Mucosa of rectum (tissue), 2 donors: ENCODE measurements at regions not wholly inside any gene's neighbourhood (a gene's known extent, or its start where the extent isn't known, plus 50 kb on each side); places are given as distances from the start of the nearest gene placed in this dataset.
"Not testable (repeated sequence)": the region's sequence is repeated elsewhere in the genome, so short reads cannot be mapped to it uniquely, and the experiment has no call there.

Experiments used
- H3K27ac ChIP-seq, 2 donors: one replicate each; pipeline ENCODE4 v1.7.0; 2013; ENCODE audit warnings: inconsistent platforms in 2 of 2, low read depth in 2 of 2, low read length in 2 of 2
- H3K27me3 ChIP-seq, 2 donors: one replicate each; pipeline ENCODE4 v1.7.0; 2013; ENCODE audit warnings: low read length in 2 of 2; ENCODE audit not compliant: control insufficient read depth in 2 of 2, insufficient read depth in 2 of 2
- H3K36me3 ChIP-seq, 2 donors: one replicate each; pipeline ENCODE4 v1.7.0; 2013; ENCODE audit warnings: low read length in 2 of 2; ENCODE audit not compliant: control insufficient read depth in 2 of 2, insufficient read depth in 2 of 2
- H3K4me1 ChIP-seq, 2 donors: one replicate each; pipeline ENCODE4 v1.7.0; 2013; ENCODE audit warnings: low read length in 2 of 2, mild to moderate bottlenecking in 1 of 2; ENCODE audit not compliant: control insufficient read depth in 2 of 2, insufficient read depth in 2 of 2
- H3K4me3 ChIP-seq, 2 donors: one replicate each; pipeline ENCODE4 v1.7.0; 2013; ENCODE audit warnings: low read length in 2 of 2
- H3K9ac ChIP-seq, 2 donors: one replicate each; pipeline ENCODE4 v1.7.0; 2013; ENCODE audit warnings: low read length in 2 of 2, low read depth in 1 of 2, mild to moderate bottlenecking in 1 of 2
- H3K9me3 ChIP-seq, 2 donors: one replicate each; pipeline ENCODE4 v1.7.0; 2013; ENCODE audit warnings: low read length in 2 of 2; ENCODE audit not compliant: control insufficient read depth in 2 of 2
- donor health status: healthy.
- donor health status: Normal muscosa, but diverticular disease.

DNA sequence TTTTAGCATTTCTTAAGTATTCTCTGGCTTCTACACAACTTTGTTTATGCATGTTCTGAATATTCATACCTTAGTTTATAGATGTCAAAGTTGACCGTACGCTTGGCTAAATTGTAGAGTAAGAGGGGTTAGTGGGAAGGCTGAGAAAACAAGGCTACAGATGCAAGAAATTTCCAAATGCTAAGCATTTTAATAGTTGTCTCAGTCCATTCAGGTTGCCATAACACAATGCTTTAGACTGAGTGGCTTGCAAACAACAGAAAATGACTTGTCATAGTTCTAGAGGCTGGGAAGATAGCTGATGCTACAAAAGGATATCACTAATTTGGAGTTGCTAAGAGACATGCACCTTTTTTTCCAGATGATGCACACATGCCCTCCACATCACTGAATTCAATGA, 53.0 kb upstream of the C1QTNF3 start:
- not testable (repeated sequence) for H3K4me3 ChIP-seq, H3K4me1 ChIP-seq, H3K27me3 ChIP-seq, H3K36me3 ChIP-seq, H3K9me3 ChIP-seq, H3K27ac ChIP-seq, H3K9ac ChIP-seq

DNA sequence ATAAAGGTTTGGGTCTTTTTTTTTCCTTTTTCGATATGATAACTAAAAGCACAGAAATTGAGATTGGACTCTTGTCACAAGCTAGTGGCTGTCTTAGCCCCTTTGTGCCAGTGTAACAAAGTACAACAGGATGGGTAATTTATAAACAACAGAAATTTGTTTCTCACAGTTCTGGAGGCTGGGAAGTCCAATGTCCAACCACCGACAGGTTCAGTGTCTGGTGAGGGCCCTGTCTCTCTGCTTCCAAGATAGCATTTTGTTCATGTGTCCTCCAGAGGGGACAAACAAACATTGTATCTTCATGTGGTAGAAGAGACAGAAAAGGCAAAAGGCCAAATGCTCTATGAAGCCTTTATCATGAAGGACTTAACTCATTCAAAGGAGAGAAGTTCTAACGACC, 56.9 kb upstream of the C1QTNF3 start:
- not testable (repeated sequence) for H3K4me3 ChIP-seq, H3K4me1 ChIP-seq, H3K27me3 ChIP-seq, H3K27ac ChIP-seq, H3K9ac ChIP-seq, H3K36me3 ChIP-seq, H3K9me3 ChIP-seq

DNA sequence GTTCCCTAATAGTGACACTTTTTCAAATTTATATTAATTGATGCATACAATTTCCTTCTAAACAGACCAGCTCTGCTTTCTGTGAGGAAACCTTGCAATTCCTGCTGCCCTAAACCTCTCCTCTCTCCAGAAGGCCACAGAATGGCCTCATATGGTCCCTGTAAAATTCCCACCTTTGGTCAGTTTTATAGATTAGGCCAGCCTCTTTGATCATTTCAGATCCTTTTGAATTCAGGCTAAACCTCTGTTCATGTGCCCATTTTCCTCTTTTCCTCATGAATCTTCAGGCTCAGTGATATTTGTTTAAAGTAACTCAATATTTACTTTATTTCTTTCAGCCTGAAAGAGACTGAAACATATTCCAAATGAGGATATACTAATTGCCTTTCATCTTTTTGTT, 58.6 kb upstream of the C1QTNF3 start:
- not testable (repeated sequence) for H3K9me3 ChIP-seq, H3K27me3 ChIP-seq, H3K27ac ChIP-seq, H3K9ac ChIP-seq, H3K36me3 ChIP-seq, H3K4me3 ChIP-seq, H3K4me1 ChIP-seq

GRCh38 chr5:34108897-34109296, 65.9 kb upstream of the C1QTNF3 start:
- not testable (repeated sequence) for H3K27ac ChIP-seq, H3K9me3 ChIP-seq, H3K9ac ChIP-seq, H3K4me1 ChIP-seq, H3K4me3 ChIP-seq, H3K27me3 ChIP-seq, H3K36me3 ChIP-seq

GRCh38 chr5:34124280-34124679, 81.3 kb upstream of the C1QTNF3 start:
- not testable (repeated sequence) for H3K9ac ChIP-seq

DNA sequence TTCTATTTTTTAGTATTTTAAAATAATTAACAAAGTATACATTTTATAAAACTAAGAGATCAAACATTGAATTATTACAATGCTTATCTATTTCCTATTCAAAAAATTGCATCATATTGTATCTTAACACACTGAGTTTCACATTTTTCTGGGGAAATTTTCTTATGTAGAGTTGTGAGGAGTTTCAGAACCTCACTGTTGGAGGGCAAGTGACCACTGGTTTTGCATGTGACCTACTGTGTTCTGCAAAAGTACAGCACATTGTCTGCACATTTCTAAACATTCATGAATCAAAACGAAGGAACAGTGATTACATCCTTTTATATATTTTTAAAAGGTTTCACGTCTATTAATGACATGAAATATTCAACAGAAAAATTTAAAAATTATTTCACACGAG, 82.3 kb upstream of the C1QTNF3 start:
- H3K9me3 ChIP-seq, result not testable (repeated sequence)

More at GRCh38 chr5:34124280-34124679, 81.3 kb upstream of the C1QTNF3 start:
- not testable (repeated sequence) for H3K27ac ChIP-seq, H3K4me1 ChIP-seq, H3K27me3 ChIP-seq, H3K9me3 ChIP-seq, H3K4me3 ChIP-seq, H3K36me3 ChIP-seq

GRCh38 chr5:34126741-34127140, 83.7 kb upstream of the C1QTNF3 start:
- not testable (repeated sequence) for H3K9me3 ChIP-seq, H3K4me1 ChIP-seq, H3K36me3 ChIP-seq, H3K9ac ChIP-seq, H3K4me3 ChIP-seq, H3K27ac ChIP-seq, H3K27me3 ChIP-seq

More for the DNA sequence above, 82.3 kb upstream of the C1QTNF3 start:
- not testable (repeated sequence) for H3K27ac ChIP-seq, H3K27me3 ChIP-seq, H3K4me3 ChIP-seq, H3K4me1 ChIP-seq, H3K36me3 ChIP-seq, H3K9ac ChIP-seq

- not testable (repeated sequence) for H3K27me3 ChIP-seq, H3K27ac ChIP-seq, H3K4me3 ChIP-seq, H3K4me1 ChIP-seq, H3K9me3 ChIP-seq, H3K9ac ChIP-seq, H3K36me3 ChIP-seq
Observed at GRCh38 chr5:34127818-34128217, 84.8 kb upstream of the C1QTNF3 start.

DNA sequence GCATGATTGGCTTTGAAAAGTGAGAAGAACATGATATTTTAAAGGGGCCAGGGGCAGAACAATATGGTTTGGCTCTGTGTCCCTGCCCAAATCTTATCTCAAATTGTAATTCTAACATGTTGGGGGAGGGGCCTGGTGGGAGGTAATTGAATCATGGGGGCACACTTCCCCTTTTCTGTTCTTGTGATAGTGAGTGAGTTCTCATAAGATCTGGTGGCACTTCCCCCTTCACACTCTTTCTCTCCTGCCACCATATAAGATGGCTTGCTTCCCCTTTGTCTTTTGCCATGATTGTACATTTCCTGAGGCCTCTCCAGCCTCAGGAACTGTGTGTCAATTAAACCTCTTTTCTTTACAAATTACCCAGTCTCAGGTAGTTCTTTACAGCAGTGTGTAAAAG, 85.9 kb upstream of the C1QTNF3 start:
- not testable (repeated sequence) for H3K4me1 ChIP-seq, H3K36me3 ChIP-seq, H3K9ac ChIP-seq, H3K4me3 ChIP-seq, H3K27me3 ChIP-seq, H3K9me3 ChIP-seq, H3K27ac ChIP-seq

- not testable (repeated sequence) for H3K27me3 ChIP-seq, H3K4me3 ChIP-seq, H3K4me1 ChIP-seq, H3K9me3 ChIP-seq, H3K27ac ChIP-seq, H3K9ac ChIP-seq, H3K36me3 ChIP-seq
Observed at GRCh38 chr5:34154988-34155387, 112.0 kb upstream of the C1QTNF3 start.

DNA sequence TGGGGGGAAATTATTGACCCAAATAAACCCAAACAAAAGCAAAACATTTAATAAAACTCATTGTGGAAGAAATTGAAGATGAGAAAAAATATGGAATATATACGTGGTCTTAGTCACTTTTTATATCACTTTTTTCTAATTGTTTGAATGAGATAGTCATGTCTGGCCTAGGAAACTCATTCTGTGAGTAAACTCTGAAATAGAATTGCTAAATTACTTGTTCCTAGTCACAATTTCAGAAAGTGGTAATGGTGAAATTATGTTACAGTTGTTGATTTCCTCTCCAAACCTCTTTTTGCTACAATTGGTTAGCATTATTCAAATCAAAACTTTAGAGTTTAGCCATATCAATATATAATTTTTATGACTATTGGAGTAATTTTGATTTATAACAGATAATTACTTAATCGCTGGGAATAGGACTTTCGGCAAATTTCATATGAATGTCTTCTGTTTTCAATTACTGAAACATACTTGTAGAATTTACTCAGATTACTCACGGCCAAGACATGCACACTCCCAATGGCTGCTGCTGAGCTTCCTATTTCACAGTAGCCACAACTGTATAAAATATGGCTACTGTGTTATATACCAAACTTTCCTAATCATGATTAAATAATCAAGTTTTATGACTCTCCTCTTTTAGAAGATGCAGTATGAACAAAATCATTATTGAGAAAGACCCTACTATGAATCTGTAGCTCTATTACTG, 113.8 kb upstream of the C1QTNF3 start:
- H3K4me3 ChIP-seq, H3K4me1 ChIP-seq, H3K9me3 ChIP-seq, H3K9ac ChIP-seq, H3K36me3 ChIP-seq, H3K27me3 ChIP-seq, H3K27ac ChIP-seq: not testable (repeated sequence)
